ENCODE measurements at regions not wholly inside any gene's neighbourhood (a gene's known extent, or its start where the extent isn't known, plus 50 kb on each side); places are given as distances from the start of the nearest gene placed in this dataset.

DNA sequence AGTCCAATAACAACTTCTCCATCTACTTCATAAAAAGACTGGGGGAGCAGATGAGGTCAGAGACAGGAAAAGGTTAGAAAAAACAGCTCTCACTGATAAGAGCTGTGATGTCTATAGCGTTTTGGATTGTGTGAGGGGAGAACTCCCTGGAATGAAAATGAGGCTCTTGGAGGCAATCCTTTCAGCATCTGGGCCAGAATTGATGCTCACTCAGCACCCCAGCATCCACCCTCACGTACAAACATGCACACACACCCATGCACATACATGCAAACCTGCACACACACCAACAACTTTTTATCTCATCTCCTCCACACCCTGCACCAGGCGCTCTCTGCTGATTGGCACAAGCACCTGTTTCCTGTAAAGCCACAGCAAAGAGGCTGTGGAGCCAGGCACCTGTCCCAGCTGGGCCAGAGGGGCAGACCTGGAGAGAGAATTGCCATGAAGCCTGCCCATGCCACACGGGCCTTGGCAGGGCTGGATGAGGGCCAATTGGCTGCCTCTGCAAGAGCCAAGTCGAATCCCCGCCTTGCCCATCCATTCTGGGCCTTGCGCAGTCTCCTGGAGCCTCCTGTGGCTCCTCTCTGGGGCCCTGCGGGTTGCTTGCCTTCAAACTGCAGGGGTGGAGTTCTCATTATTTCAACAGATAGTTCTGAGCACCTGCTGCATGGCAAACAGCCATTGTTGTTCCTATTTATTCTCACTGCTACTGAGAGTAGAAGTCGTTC is 53.1 kb downstream of the SYNE3 start:
- TF ChIP-seq ZFP30 (CRISPR knock-in tag; IDR thresholded peaks at IDR 0.05) (no peak), ISL1 (CRISPR knock-in tag; IDR thresholded peaks at IDR 0.05) (no peak), ZNF70 (CRISPR knock-in tag; IDR thresholded peaks at IDR 0.05) (no peak), ESRRG (CRISPR knock-in tag; IDR thresholded peaks at IDR 0.05) (no peak), GLIS3 (CRISPR knock-in tag; IDR thresholded peaks at IDR 0.05) (no peak), PPARA (CRISPR knock-in tag; IDR thresholded peaks at IDR 0.05; ENCODE audit: borderline replicate concordance) (no peak), TCF4 (CRISPR knock-in tag; IDR thresholded peaks at IDR 0.05; ENCODE audit: borderline replicate concordance) (no peak), RARB (CRISPR knock-in tag; IDR thresholded peaks at IDR 0.05) (no peak), ZNF8 (CRISPR knock-in tag; IDR thresholded peaks at IDR 0.05) (no peak)
- TF ChIP-seq, protein P1, sequence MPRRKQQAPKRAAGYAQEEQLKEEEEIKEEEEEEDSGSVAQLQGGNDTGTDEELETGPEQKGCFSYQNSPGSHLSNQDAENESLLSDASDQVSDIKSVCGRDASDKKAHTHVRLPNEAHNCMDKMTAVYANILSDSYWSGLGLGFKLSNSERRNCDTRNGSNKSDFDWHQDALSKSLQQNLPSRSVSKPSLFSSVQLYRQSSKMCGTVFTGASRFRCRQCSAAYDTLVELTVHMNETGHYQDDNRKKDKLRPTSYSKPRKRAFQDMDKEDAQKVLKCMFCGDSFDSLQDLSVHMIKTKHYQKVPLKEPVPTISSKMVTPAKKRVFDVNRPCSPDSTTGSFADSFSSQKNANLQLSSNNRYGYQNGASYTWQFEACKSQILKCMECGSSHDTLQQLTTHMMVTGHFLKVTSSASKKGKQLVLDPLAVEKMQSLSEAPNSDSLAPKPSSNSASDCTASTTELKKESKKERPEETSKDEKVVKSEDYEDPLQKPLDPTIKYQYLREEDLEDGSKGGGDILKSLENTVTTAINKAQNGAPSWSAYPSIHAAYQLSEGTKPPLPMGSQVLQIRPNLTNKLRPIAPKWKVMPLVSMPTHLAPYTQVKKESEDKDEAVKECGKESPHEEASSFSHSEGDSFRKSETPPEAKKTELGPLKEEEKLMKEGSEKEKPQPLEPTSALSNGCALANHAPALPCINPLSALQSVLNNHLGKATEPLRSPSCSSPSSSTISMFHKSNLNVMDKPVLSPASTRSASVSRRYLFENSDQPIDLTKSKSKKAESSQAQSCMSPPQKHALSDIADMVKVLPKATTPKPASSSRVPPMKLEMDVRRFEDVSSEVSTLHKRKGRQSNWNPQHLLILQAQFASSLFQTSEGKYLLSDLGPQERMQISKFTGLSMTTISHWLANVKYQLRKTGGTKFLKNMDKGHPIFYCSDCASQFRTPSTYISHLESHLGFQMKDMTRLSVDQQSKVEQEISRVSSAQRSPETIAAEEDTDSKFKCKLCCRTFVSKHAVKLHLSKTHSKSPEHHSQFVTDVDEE (CRISPR knock-in tag; IDR thresholded peaks at IDR 0.05) = no peak
- TF ChIP-seq, protein P2, sequence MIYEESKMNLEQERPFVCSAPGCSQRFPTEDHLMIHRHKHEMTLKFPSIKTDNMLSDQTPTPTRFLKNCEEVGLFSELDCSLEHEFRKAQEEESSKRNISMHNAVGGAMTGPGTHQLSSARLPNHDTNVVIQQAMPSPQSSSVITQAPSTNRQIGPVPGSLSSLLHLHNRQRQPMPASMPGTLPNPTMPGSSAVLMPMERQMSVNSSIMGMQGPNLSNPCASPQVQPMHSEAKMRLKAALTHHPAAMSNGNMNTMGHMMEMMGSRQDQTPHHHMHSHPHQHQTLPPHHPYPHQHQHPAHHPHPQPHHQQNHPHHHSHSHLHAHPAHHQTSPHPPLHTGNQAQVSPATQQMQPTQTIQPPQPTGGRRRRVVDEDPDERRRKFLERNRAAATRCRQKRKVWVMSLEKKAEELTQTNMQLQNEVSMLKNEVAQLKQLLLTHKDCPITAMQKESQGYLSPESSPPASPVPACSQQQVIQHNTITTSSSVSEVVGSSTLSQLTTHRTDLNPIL (CRISPR knock-in tag; IDR thresholded peaks at IDR 0.05; ENCODE audit: low read depth) = no peak
- TF ChIP-seq, protein P3, sequence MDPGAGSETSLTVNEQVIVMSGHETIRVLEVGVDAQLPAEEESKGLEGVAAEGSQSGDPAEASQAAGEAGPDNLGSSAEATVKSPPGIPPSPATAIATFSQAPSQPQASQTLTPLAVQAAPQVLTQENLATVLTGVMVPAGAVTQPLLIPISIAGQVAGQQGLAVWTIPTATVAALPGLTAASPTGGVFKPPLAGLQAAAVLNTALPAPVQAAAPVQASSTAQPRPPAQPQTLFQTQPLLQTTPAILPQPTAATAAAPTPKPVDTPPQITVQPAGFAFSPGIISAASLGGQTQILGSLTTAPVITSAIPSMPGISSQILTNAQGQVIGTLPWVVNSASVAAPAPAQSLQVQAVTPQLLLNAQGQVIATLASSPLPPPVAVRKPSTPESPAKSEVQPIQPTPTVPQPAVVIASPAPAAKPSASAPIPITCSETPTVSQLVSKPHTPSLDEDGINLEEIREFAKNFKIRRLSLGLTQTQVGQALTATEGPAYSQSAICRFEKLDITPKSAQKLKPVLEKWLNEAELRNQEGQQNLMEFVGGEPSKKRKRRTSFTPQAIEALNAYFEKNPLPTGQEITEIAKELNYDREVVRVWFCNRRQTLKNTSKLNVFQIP (CRISPR knock-in tag; IDR thresholded peaks at IDR 0.05; ENCODE audit: borderline replicate concordance, low read depth) = no peak
- TF ChIP-seq, protein P4, sequence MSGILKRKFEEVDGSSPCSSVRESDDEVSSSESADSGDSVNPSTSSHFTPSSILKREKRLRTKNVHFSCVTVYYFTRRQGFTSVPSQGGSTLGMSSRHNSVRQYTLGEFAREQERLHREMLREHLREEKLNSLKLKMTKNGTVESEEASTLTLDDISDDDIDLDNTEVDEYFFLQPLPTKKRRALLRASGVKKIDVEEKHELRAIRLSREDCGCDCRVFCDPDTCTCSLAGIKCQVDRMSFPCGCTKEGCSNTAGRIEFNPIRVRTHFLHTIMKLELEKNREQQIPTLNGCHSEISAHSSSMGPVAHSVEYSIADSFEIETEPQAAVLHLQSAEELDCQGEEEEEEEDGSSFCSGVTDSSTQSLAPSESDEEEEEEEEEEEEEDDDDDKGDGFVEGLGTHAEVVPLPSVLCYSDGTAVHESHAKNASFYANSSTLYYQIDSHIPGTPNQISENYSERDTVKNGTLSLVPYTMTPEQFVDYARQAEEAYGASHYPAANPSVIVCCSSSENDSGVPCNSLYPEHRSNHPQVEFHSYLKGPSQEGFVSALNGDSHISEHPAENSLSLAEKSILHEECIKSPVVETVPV (CRISPR knock-in tag; IDR thresholded peaks at IDR 0.05) = no peak
- TF ChIP-seq, protein P5, sequence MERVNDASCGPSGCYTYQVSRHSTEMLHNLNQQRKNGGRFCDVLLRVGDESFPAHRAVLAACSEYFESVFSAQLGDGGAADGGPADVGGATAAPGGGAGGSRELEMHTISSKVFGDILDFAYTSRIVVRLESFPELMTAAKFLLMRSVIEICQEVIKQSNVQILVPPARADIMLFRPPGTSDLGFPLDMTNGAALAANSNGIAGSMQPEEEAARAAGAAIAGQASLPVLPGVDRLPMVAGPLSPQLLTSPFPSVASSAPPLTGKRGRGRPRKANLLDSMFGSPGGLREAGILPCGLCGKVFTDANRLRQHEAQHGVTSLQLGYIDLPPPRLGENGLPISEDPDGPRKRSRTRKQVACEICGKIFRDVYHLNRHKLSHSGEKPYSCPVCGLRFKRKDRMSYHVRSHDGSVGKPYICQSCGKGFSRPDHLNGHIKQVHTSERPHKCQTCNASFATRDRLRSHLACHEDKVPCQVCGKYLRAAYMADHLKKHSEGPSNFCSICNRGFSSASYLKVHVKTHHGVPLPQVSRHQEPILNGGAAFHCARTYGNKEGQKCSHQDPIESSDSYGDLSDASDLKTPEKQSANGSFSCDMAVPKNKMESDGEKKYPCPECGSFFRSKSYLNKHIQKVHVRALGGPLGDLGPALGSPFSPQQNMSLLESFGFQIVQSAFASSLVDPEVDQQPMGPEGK (CRISPR knock-in tag; IDR thresholded peaks at IDR 0.05; ENCODE audit: borderline replicate concordance) = no peak
